ENCODE measurements at regions not wholly inside any gene's neighbourhood (a gene's known extent, or its start where the extent isn't known, plus 50 kb on each side); places are given as distances from the start of the nearest gene placed in this dataset.

DNA sequence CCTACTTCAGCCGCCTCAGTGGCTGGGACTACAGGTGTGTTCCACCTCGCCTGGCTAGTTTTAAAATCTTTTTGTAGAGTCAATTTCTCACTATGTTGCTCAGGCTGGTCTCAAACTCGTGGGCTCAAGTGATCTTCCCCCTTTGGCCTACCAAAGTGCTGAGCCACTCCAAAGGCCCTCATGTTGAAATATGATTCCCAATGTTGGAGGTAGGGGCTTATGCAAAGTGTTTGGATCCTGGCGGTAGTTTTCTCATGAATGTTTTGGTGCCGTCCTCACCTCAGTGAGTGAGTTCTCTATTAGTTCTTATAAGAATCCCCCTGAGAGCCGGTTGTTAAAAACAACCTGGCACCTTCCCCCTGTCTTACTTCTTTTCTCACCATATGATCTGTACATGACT is 784.6 kb downstream of the TMTC2 start:
- no peak overlapping the region for H2AFZ ChIP-seq (ENCODE audit: low read length)
- H3F3A ChIP-seq (ENCODE audit: insufficient read depth, low read length), result no peaks in the 10 kb centered on the region
- no peak overlapping the region for H3K27ac ChIP-seq (ENCODE audit: low read depth, low read length, poor library complexity, severe bottlenecking)
- no peaks in the 10 kb centered on the region for H3K36me3 ChIP-seq (ENCODE audit: insufficient read depth, low read length)
- H3K9ac ChIP-seq (ENCODE audit: low read length), result no peak overlapping the region
- no peaks in the 10 kb centered on the region for H3K9me2 ChIP-seq (ENCODE audit: low read depth, low read length)
- H3K27me3 ChIP-seq (ENCODE audit: insufficient read depth, low read length), result no peaks in the 10 kb centered on the region
- H3K4me3 ChIP-seq (ENCODE audit: low read depth, low read length, poor library complexity, severe bottlenecking), result no peak overlapping the region
- no peaks in the 10 kb centered on the region for H3K79me2 ChIP-seq (ENCODE audit: insufficient read depth, low read length)
- H3K4me2 ChIP-seq (ENCODE audit: low read length), result no peak overlapping the region
- no peak for TF ChIP-seq EZH2 (IDR thresholded peaks at IDR 0.05; ENCODE audit: borderline replicate concordance, low read length)
- TF ChIP-seq, protein P1, sequence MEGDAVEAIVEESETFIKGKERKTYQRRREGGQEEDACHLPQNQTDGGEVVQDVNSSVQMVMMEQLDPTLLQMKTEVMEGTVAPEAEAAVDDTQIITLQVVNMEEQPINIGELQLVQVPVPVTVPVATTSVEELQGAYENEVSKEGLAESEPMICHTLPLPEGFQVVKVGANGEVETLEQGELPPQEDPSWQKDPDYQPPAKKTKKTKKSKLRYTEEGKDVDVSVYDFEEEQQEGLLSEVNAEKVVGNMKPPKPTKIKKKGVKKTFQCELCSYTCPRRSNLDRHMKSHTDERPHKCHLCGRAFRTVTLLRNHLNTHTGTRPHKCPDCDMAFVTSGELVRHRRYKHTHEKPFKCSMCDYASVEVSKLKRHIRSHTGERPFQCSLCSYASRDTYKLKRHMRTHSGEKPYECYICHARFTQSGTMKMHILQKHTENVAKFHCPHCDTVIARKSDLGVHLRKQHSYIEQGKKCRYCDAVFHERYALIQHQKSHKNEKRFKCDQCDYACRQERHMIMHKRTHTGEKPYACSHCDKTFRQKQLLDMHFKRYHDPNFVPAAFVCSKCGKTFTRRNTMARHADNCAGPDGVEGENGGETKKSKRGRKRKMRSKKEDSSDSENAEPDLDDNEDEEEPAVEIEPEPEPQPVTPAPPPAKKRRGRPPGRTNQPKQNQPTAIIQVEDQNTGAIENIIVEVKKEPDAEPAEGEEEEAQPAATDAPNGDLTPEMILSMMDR (IDR thresholded peaks at IDR 0.05; ENCODE audit: low read length), result no peak
- no peaks in the 10 kb centered on the region for H3K4me1 ChIP-seq (ENCODE audit: insufficient read depth, low read length, severe bottlenecking)
- no peaks in the 10 kb centered on the region for H4K20me1 ChIP-seq (ENCODE audit: insufficient read depth, low read length)
- H3K9me3 ChIP-seq (ENCODE audit: low read length), result no peaks in the 10 kb centered on the region

GRCh38 chr12:83470749-83471148 is 784.0 kb downstream of the TMTC2 start:
- H3K9me2 ChIP-seq (ENCODE audit: low read depth, low read length), result no peaks in the 10 kb centered on the region
- H3K9me3 ChIP-seq (ENCODE audit: low read length), result no peaks in the 10 kb centered on the region
- H3K9ac ChIP-seq (ENCODE audit: low read length), result no peak overlapping the region
- H4K20me1 ChIP-seq (ENCODE audit: insufficient read depth, low read length), result no peaks in the 10 kb centered on the region
- H3K4me2 ChIP-seq (ENCODE audit: low read length), result no peak overlapping the region
- H2AFZ ChIP-seq (ENCODE audit: low read length), result no peak overlapping the region
- no peak overlapping the region for H3K27ac ChIP-seq (ENCODE audit: low read depth, low read length, poor library complexity, severe bottlenecking)
- H3K36me3 ChIP-seq (ENCODE audit: insufficient read depth, low read length), result no peaks in the 10 kb centered on the region
- no peaks in the 10 kb centered on the region for H3F3A ChIP-seq (ENCODE audit: insufficient read depth, low read length)
- no peaks in the 10 kb centered on the region for H3K27me3 ChIP-seq (ENCODE audit: insufficient read depth, low read length)
- H3K79me2 ChIP-seq (ENCODE audit: insufficient read depth, low read length), result no peaks in the 10 kb centered on the region
- TF ChIP-seq EZH2 (IDR thresholded peaks at IDR 0.05; ENCODE audit: borderline replicate concordance, low read length), result no peak
- TF ChIP-seq, protein P1 (IDR thresholded peaks at IDR 0.05; ENCODE audit: low read length), result no peak
- no peaks in the 10 kb centered on the region for H3K4me1 ChIP-seq (ENCODE audit: insufficient read depth, low read length, severe bottlenecking)
- no peak overlapping the region for H3K4me3 ChIP-seq (ENCODE audit: low read depth, low read length, poor library complexity, severe bottlenecking)

DNA sequence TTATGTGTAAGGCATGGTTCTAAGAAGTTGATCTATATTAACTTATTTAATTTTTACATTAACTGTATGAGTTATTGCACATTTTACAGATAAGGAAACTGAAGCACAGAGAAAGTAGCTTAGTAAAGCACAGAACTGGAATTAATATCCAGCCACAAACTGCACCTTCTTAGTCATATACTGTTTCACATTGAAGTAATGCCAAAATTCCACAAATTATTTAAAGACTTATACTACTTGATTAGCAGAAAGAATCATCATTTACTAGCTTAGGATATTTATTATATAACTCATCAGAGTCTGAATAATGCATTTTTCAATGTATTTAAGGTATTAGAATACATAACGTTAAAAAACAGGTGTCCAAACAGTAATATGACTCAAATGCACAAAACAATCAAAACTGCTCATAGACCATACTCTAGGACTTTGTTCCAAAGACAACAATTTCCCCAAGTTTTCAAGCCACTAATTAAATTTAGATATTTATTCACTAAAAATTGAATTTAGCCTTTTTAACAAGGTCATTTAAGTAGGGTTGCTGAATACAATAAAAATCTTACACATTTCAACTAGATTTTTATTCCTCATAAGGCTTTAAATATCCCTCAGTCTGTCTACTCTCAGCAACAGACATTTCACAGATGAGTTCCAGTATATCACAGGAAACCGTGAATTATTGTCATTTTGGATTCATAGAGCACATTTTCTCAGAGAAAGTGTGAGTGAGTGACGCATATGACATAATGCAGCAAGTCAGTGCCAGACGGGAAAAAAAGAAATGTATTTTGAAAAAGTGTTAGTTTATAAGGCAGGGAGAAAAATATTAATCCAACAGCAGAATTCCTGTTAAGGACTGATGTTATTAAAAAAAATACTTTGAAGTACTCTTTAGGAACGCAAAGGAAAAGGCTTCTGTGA is 782.5 kb downstream of the TMTC2 start:
- H4K20me1 ChIP-seq (ENCODE audit: insufficient read depth, low read length), result no peaks in the 10 kb centered on the region
- H3K36me3 ChIP-seq (ENCODE audit: insufficient read depth, low read length), result no peaks in the 10 kb centered on the region
- no peak overlapping the region for H3K27ac ChIP-seq (ENCODE audit: low read depth, low read length, poor library complexity, severe bottlenecking)
- no peak overlapping the region for H2AFZ ChIP-seq (ENCODE audit: low read length)
- no peaks in the 10 kb centered on the region for H3K9me3 ChIP-seq (ENCODE audit: low read length)
- H3K4me3 ChIP-seq (ENCODE audit: low read depth, low read length, poor library complexity, severe bottlenecking), result no peak overlapping the region
- TF ChIP-seq, protein P1 (IDR thresholded peaks at IDR 0.05; ENCODE audit: low read length), result no peak
- TF ChIP-seq EZH2 (IDR thresholded peaks at IDR 0.05; ENCODE audit: borderline replicate concordance, low read length), result no peak
- H3K27me3 ChIP-seq (ENCODE audit: insufficient read depth, low read length), result no peaks in the 10 kb centered on the region
- H3K4me1 ChIP-seq (ENCODE audit: insufficient read depth, low read length, severe bottlenecking), result no peaks in the 10 kb centered on the region
- no peak overlapping the region for H3K9ac ChIP-seq (ENCODE audit: low read length)
- H3K79me2 ChIP-seq (ENCODE audit: insufficient read depth, low read length), result no peaks in the 10 kb centered on the region
- no peaks in the 10 kb centered on the region; the same call in 1 of the 2 replicates for H3F3A ChIP-seq (ENCODE audit: insufficient read depth, low read length)
- H3K9me2 ChIP-seq (ENCODE audit: low read depth, low read length), result no peaks in the 10 kb centered on the region
- H3K4me2 ChIP-seq (ENCODE audit: low read length), result no peak overlapping the region
